HL-60 (cell line): ENCODE measurements at regions not wholly inside any gene's neighbourhood (a gene's known extent, or its start where the extent isn't known, plus 50 kb on each side); places are given as distances from the start of the nearest gene placed in this dataset.

ENCODE experiments used
- DNase-seq, 2 experiments: peaks; one replicate each; pipeline ENCODE4 v3.0.0-alpha.2; 2010 to 2020; ENCODE audit warnings: low read depth in 1 of 2, low spot score in 1 of 2
- H3K27ac ChIP-seq: fragments of 250-450 bp; sonication (Bioruptor Pico); replicated peaks from 2 replicates; pipeline ENCODE4 v1.5.1; 2020; ENCODE audit warnings: mild to moderate bottlenecking, moderate library complexity
- H3K27me3 ChIP-seq: fragments of 250-450 bp; sonication (Bioruptor Pico); 2 replicates; pipeline ENCODE4 v1.5.1; 2021; ENCODE audit warnings: mild to moderate bottlenecking, moderate library complexity; ENCODE audit not compliant: insufficient read depth, poor library complexity, severe bottlenecking
- H3K4me3 ChIP-seq: replicated peaks from 2 replicates; pipeline ENCODE4 v1.5.1; 2011; ENCODE audit warnings: mild to moderate bottlenecking, control low read depth, low read length; ENCODE audit not compliant: insufficient read depth
- CTCF ChIP-seq: IDR thresholded peaks from one replicate; pipeline ENCODE4 v1.5.1; 2011; ENCODE audit warnings: low read length, control low read depth, inconsistent platforms; ENCODE audit not compliant: insufficient read depth
- GABPA ChIP-seq: IDR thresholded peaks from 2 replicates; pipeline ENCODE4 v1.6.1; 2012; ENCODE audit warnings: low read depth
- POLR2AphosphoS5 ChIP-seq: IDR thresholded peaks from 2 replicates; pipeline ENCODE4 v1.6.1; 2012; ENCODE audit warnings: low read depth
- REST ChIP-seq: IDR thresholded peaks from 2 replicates; pipeline ENCODE4 v1.6.1; 2012; ENCODE audit warnings: low read depth; ENCODE audit not compliant: insufficient replicate concordance
- SPI1 ChIP-seq: IDR thresholded peaks from 2 replicates; pipeline ENCODE4 v1.6.1; 2012; ENCODE audit warnings: low read depth, mild to moderate bottlenecking, borderline replicate concordance

- H3K27ac ChIP-seq = no peak overlapping the region
- no peak for DNase-seq
- H3K27me3 ChIP-seq = no peaks in the 10 kb centered on the region
- no peak overlapping the region for H3K4me3 ChIP-seq
- TF ChIP-seq POLR2AphosphoS5 (no peak), SPI1 (no peak), GABPA (no peak), REST (no peak), CTCF (no peak)
Observed at GRCh38 chr1:147811273-147811672, 50.9 kb upstream of the GJA5 start.

- Histone ChIP-seq H3K27me3 (no peaks in the 10 kb centered on the region), H3K27ac (no peak overlapping the region), H3K4me3 (no peak overlapping the region)
- DNase-seq = no peak
- no peak for TF ChIP-seq GABPA
- no peak for TF ChIP-seq POLR2AphosphoS5
- no peak for TF ChIP-seq CTCF
- TF ChIP-seq SPI1 = no peak
- no peak for TF ChIP-seq REST
Observed at GRCh38 chr1:147811751-147812150, 51.3 kb upstream of the GJA5 start.

GRCh38 chr1:147812799-147813198 is 52.4 kb upstream of the GJA5 start:
- H3K27me3 ChIP-seq = no peaks in the 10 kb centered on the region
- H3K4me3 ChIP-seq = no peak overlapping the region
- TF ChIP-seq CTCF (no peak), GABPA (no peak), SPI1 (no peak), REST (no peak), POLR2AphosphoS5 (no peak)
- no peak overlapping the region for H3K27ac ChIP-seq
- no peak for DNase-seq
